ENCODE measurements at regions not wholly inside any gene's neighbourhood (a gene's known extent, or its start where the extent isn't known, plus 50 kb on each side); places are given as distances from the start of the nearest gene placed in this dataset.

GRCh38 chr6:3627956-3628835 lies 123.3 kb downstream of the PXDC1 start:
- TF ChIP-seq CTCF (conservative IDR thresholded peaks at IDR 0.05; ENCODE audit: low read depth, low read length) (no peak), POLR2A (IDR thresholded peaks at IDR 0.05; ENCODE audit: low read depth, low read length) (no peak), CHD1 (IDR thresholded peaks at IDR 0.05; ENCODE audit: low read depth, low read length) (no peak), SMC3 (IDR thresholded peaks at IDR 0.05; ENCODE audit: low read depth, low read length) (no peak), RAD21 (IDR thresholded peaks at IDR 0.05; ENCODE audit: low read length) (no peak), BHLHE40 (IDR thresholded peaks at IDR 0.05; ENCODE audit: low read depth, low read length) (no peak), USF2 (IDR thresholded peaks at IDR 0.05; ENCODE audit: low read depth, low read length) (no peak), FOS (IDR thresholded peaks at IDR 0.05; ENCODE audit: low read depth, low read length) (no peak), MXI1 (IDR thresholded peaks at IDR 0.05; ENCODE audit: borderline replicate concordance, low read depth, low read length) (no peak)
